ENCODE measurements at regions not wholly inside any gene's neighbourhood (a gene's known extent, or its start where the extent isn't known, plus 50 kb on each side); places are given as distances from the start of the nearest gene placed in this dataset.
"Not testable (repeated sequence)": the region's sequence is repeated elsewhere in the genome, so short reads cannot be mapped to it uniquely, and the experiment has no call there.

DNA sequence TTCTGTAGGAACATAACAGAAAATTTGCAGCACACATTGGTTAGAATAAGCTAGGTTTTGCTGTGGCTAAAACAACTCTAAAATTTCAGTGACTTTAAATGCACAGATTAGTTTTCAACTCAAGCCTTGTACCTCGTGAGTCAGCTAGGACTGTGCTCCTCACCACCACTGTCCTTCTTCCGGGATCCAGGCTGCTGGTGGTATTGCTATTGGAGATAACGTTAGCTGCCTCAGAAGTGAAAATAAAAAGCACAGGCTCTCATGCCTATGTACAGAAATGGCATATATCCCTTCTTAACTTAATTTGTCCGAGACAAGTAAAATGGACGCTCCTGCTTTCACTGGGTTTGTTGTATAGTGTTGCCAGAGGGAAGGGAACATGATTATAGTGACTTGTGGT, 931.1 kb upstream of the EYS start:
- DNase-seq (ENCODE audit: low read depth in 2 of 2): no peak

GRCh38 chr6:66628917-66629316, 921.9 kb upstream of the EYS start:
- no peak for DNase-seq (ENCODE audit: low read depth in 2 of 2)

- DNase-seq (ENCODE audit: low read depth in 2 of 2): no peak
These were observed 916.0 kb upstream of the EYS start for GRCh38 chr6:66623050-66623449.

DNA sequence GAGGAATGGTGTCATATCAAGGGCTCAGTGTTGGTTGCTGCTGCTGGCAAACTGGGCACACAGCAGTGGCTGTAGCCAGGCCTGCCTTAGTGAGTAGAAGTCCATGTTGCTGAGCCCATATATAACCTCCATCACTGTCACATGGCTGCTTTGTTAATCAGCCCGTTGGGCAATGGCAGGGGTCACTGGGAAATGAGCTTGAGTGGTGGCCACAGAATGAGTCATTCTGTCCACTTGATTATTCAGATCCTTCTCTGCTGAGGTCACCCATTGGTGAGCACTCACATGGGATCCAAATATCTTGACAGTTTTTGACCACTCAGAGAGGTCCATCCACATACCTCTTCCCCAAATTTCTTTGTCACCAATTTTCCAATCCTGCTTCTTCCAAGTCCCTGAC, 898.9 kb upstream of the EYS start:
- no peak for DNase-seq (ENCODE audit: low read depth in 2 of 2)

GRCh38 chr6:66605011-66605410, 898.0 kb upstream of the EYS start:
- no peak for DNase-seq (ENCODE audit: low read depth in 2 of 2)

DNA sequence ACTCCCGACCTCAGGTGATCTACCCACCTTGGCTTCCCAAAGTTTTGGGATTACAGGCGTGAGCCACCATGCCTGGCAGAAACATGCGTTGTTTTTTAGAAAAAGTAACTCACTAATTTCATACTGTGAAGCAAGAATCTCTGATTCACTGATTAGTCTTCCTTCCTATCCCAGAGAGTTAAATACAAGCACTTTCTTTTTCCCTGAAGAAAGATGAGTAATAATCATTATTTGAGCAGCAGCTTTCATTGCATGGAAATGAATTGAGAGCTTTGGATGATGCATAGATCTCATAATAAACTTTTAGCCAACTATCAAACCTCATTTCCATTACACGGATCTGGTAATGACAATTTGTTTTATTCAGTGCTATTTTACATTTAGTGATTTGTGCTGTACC, 892.5 kb upstream of the EYS start:
- no peak for DNase-seq (ENCODE audit: low read depth in 2 of 2)

GRCh38 chr6:66578362-66578761, 871.3 kb upstream of the EYS start:
- no peak for DNase-seq (ENCODE audit: low read depth in 2 of 2)

- DNase-seq (ENCODE audit: low read depth in 2 of 2): no peak
These were observed 861.2 kb upstream of the EYS start for GRCh38 chr6:66568271-66568670.

DNA sequence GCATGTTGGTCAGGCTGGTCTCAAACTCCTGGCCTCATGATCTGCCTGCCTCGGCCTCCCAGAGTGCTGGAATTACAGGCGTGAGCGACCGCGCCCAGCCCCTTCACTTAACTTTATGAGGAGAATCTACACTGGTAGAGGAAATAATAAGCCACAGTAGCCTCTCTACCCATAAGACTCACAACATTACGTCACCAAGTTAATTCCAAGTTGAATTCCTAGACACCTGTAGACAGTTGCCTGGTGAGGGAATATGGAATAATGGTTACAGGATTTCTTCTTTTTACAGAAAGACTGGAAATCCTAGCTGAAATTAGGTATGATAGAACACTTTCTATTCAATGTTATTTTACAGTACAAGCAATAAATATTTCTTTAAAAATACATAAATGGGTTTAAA, 854.5 kb upstream of the EYS start:
- no peak for DNase-seq (ENCODE audit: low read depth in 2 of 2)

GRCh38 chr6:66558189-66558588, 851.2 kb upstream of the EYS start:
- no peak for DNase-seq (ENCODE audit: low read depth in 2 of 2)

DNA sequence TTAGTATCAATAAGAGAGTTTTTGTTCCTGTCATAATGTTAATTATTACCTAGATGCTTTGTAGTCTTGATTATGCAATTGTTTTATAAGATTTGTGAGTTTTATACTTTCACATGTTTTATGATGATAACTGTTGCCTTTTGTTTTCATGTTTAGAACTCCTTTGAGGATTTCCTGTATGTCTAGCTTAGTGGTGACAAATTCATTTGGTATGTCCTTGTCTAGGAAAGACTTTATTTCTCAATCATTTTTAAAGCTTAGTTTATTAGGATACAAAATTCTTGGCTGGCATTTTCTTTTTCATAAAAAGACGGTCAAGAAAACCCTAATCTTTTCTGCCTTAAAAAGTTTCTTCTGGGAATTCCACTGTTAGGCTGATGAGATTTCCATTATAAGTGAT, 849.9 kb upstream of the EYS start:
- no peak for DNase-seq (ENCODE audit: low read depth in 2 of 2)

DNA sequence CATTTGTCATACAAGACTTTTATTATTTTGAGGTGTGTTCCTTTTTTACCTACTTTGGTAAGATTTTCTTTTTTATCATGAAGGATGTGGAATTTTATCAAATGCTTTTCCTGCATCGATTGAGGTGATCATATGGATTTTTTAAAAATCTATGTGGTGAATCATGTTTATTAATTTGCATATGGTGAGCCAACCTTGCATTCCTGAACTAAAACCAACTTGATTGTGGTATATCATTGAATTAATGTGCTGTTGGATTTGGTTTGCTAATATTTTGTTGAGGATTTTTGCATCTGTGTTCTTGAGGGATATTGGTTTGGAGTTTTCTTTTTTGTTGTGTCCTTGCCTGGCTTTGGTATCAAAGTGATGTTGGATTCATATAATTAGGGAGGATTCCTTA, 848.1 kb upstream of the EYS start:
- no peak for DNase-seq (ENCODE audit: low read depth in 2 of 2)

DNA sequence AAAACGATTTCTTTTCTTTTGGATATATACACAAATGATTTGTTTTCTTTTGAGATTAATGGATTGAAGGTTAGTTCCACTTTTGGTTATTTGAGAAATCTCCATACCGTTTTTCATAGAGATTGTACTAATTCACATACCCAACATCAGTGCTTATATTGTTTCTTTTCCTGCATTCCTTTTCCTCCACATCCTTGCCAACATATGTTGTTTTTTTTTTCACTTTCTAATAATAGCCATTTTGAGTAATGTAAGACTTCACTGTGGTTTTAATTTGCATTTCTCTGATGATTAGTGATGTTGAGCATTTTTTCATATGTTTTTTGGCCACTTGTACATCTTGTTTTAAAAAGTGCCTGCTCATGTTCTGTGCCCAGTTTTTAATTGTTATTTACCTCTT, 846.4 kb upstream of the EYS start:
- no peak for DNase-seq (ENCODE audit: low read depth in 2 of 2)

DNA sequence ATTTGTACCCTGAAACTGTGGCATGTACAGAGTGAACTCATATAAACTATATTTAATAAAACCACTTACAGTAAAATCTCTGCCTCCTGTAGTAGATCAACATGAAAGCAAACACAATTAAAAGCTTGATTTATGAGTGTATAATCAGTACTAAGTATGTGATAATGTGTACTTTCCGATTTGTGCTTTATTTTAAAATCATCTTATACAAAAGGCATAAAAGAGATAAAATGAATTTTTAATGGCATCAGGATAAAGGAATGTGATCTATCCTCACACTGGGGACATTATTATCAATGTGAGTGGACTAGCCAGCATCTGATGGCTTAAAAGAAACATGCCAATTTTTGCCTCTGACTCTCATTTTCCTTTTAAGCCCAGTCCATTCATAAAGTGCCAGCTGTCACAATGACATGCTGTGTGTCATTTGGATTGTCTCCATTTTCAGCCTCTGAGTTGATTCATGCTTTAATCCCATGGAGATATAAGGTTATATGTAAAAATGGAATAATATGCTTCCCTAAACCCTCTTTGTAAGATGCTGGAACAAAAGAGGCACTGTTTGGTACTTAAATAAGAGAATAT, 831.6 kb upstream of the EYS start:
- no peak for DNase-seq (ENCODE audit: low read depth in 2 of 2)

DNA sequence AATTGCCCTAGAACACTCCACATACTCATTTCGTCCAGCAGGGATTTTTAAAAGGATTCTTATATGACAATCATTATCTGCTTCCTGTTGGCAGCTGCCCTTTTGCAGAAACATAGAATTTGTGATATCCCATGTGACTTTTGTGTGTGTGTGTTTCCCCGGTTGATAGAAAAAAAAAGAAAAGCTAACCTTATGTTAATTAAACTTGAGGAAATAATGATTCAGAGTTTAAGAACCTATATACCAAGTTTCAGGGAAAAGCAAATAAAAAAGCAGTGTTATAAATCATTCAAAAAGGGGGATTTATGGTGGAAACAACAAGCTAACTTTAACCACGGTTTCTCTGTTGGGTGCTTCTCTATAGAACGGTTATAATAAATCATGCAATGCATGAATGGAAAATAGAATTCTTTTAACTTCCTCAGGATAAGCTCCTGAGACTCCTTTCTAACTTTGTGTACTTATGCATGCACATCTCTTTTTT, 826.9 kb upstream of the EYS start:
- no peak for DNase-seq (ENCODE audit: low read depth in 2 of 2)

GRCh38 chr6:66526061-66526460, 819.0 kb upstream of the EYS start:
- no peak for DNase-seq (ENCODE audit: low read depth in 2 of 2)

GRCh38 chr6:66522864-66523263, 815.8 kb upstream of the EYS start:
- DNase-seq (ENCODE audit: low read depth in 2 of 2): no peak

DNA sequence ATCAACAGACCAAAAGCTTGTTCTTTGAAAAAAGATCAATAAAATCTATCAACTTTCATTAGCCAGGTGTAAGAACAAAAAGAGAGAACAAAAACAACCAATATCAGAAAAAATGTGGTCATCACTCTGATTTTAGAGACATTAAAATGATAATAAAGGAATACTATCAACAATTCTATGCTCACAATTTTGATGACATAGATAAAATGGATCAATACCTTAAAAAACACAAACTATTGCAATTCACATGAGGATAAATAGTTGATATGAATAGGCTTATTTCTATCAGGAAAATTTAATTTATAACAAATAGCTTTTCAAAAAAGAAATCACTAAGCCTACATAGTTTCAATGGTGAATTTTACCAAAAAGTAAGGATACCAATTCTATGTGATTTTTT, 809.4 kb upstream of the EYS start:
- no peak for DNase-seq (ENCODE audit: low read depth in 2 of 2)

- DNase-seq (ENCODE audit: low read depth in 2 of 2): no peak
These were observed 801.4 kb upstream of the EYS start for GRCh38 chr6:66508433-66508832.

DNA sequence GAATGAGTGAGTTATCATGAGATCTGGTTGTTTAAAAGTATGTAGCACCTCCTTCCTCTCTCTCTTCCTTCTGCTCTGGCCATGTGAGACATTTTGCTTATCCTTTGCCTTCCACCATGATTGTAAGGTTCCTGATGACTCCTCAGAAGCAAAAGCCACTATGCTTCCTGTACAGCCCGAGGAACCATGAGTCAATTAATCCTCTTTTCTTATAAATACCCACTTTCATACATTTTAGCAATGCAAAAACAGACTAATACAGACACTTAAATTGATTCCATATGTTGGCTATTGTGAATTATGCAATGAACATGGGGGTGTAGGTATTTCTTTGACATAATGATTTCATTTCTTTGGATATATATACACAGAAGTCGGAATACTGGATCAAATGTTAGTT, 792.8 kb upstream of the EYS start:
- DNase-seq (ENCODE audit: low read depth in 2 of 2): no peak

DNA sequence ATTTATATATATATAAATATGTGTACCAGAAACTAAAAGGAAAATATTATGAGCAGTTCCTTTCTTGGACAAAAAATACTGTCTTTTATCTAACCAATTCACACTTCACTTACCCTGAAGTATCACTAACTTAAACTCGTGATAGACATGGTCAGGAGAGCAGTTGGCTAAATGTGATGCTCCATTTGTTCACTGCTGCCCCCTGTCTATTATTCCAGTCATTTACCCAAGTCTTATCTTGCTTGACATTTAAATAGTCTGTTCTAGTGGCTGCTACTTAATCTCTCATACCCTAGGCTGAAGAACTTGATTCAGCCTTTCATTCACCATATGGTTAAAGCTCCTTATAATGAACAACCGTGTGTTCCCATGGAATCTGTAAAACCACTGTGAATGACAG, 789.6 kb upstream of the EYS start:
- no peak for DNase-seq (ENCODE audit: low read depth in 2 of 2)

DNA sequence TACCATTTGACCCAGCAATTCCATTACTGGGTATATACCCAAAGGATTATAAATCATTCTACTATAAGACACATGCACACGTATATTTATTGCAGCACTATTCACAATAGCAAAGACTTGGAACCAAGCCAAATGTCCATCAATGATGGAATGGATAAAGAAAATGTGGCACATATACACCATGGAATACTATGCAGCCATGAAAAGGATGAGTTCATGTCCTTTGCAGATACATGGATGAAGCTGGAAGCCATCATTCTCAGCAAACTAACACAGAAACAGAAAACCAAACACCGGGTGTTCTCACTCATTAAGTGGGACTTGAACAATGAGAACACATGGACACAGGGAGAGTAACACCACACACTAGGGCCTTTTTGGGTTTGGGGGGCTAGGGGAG, 787.6 kb upstream of the EYS start:
- DNase-seq (ENCODE audit: low read depth in 2 of 2): not testable (repeated sequence)

- DNase-seq (ENCODE audit: low read depth in 2 of 2): no peak
These were observed 782.4 kb upstream of the EYS start for GRCh38 chr6:66489269-66489987.

- DNase-seq (ENCODE audit: low read depth in 2 of 2): no peak
These were observed 774.2 kb upstream of the EYS start for GRCh38 chr6:66481216-66481615.
